GM19324 (cell line): ENCODE measurements at regions not wholly inside any gene's neighbourhood (a gene's known extent, or its start where the extent isn't known, plus 50 kb on each side); places are given as distances from the start of the nearest gene placed in this dataset.

Source experiments
- ATAC-seq: cut with Tn5 transposase; IDR thresholded peaks from one replicate; pipeline ENCODE4 v1.9.1; 2021; ENCODE audit warnings: mild to moderate bottlenecking, moderate library complexity; ENCODE audit not compliant: unreplicated experiment, low FRiP score

GRCh38 chr12:24759155-24759554, 189.7 kb downstream of the BCAT1 start:
- ATAC-seq: no peak

- no peak for ATAC-seq
Measured at GRCh38 chr12:24756479-24757024, 192.3 kb downstream of the BCAT1 start.

- no peak for ATAC-seq
Measured at GRCh38 chr12:24754690-24755638, 193.9 kb downstream of the BCAT1 start.

- no peak for ATAC-seq
Measured at GRCh38 chr12:24752763-24753462, 196.0 kb downstream of the BCAT1 start.

GRCh38 chr12:24751181-24751580, 197.7 kb downstream of the BCAT1 start:
- no peak for ATAC-seq

GRCh38 chr12:24750263-24750662, 198.6 kb downstream of the BCAT1 start:
- ATAC-seq: no peak

- ATAC-seq: no peak
Measured at GRCh38 chr12:24749171-24749570, 199.7 kb downstream of the BCAT1 start.

- no peak for ATAC-seq
Measured at GRCh38 chr12:24748326-24748725, 200.6 kb downstream of the BCAT1 start.

GRCh38 chr12:24746864-24747263, 202.0 kb downstream of the BCAT1 start:
- no peak for ATAC-seq

- no peak for ATAC-seq
Measured at GRCh38 chr12:24746006-24746671, 202.8 kb downstream of the BCAT1 start.

GRCh38 chr12:24743941-24744793, 204.7 kb downstream of the BCAT1 start:
- no peak for ATAC-seq

GRCh38 chr12:24742378-24742777, 206.5 kb downstream of the BCAT1 start:
- peak; percentile 75 for ATAC-seq

- no peak for ATAC-seq
Measured at GRCh38 chr12:24741216-24741615, 207.7 kb downstream of the BCAT1 start.

- ATAC-seq: no peak
Measured at GRCh38 chr12:24739106-24739779, 209.7 kb downstream of the BCAT1 start.

GRCh38 chr12:24738441-24738840, 210.5 kb downstream of the BCAT1 start:
- no peak for ATAC-seq

- ATAC-seq: no peak
Measured at GRCh38 chr12:24731596-24731995, 217.3 kb downstream of the BCAT1 start.

GRCh38 chr12:24730489-24730896, 218.4 kb downstream of the BCAT1 start:
- no peak for ATAC-seq

- ATAC-seq: no peak
Measured at GRCh38 chr12:24728826-24729225, 220.1 kb downstream of the BCAT1 start.

- ATAC-seq: no peak
Measured at GRCh38 chr12:24728366-24728765, 220.5 kb downstream of the BCAT1 start.
